ENCODE measurements at regions not wholly inside any gene's neighbourhood (a gene's known extent, or its start where the extent isn't known, plus 50 kb on each side); places are given as distances from the start of the nearest gene placed in this dataset.

GRCh38 chr4:164326056-164326455 is 427.9 kb upstream of the SMIM31 start:
- no peak overlapping the region for H2AFZ ChIP-seq (ENCODE audit: low read length)
- no peak overlapping the region for H3K9ac ChIP-seq (ENCODE audit: low read length)
- H3F3A ChIP-seq (ENCODE audit: insufficient read depth, low read length) = no peaks in the 10 kb centered on the region
- no peaks in the 10 kb centered on the region for H3K4me1 ChIP-seq (ENCODE audit: low read length)
- no peaks in the 10 kb centered on the region for H4K20me1 ChIP-seq (ENCODE audit: insufficient read depth, low read length)
- H3K4me3 ChIP-seq (ENCODE audit: low read length) = no peak overlapping the region
- TF ChIP-seq EZH2 (optimal IDR thresholded peaks at IDR 0.05; ENCODE audit: low read depth, low read length) = no peak
- no peak for TF ChIP-seq CTCF (IDR thresholded peaks at IDR 0.05; ENCODE audit: low read length)
- TF ChIP-seq EZH2phosphoT487 (IDR thresholded peaks at IDR 0.05; ENCODE audit: low read length) = no peak
- no peaks in the 10 kb centered on the region for H3K36me3 ChIP-seq (replicated peaks; ENCODE audit: insufficient read depth, low read length)
- H3K4me2 ChIP-seq (ENCODE audit: low read depth, low read length) = no peak overlapping the region
- H3K27ac ChIP-seq (ENCODE audit: low read length) = no peak overlapping the region
- H3K79me2 ChIP-seq (ENCODE audit: low read length) = no peaks in the 10 kb centered on the region
- no peaks in the 10 kb centered on the region for H3K27me3 ChIP-seq (replicated peaks; ENCODE audit: insufficient read depth, low read length)
- H3K9me2 ChIP-seq (replicated peaks; ENCODE audit: insufficient read depth, low read length) = no peaks in the 10 kb centered on the region
- no peaks in the 10 kb centered on the region for H3K9me3 ChIP-seq (replicated peaks; ENCODE audit: insufficient read depth, low read length)
- DNase-seq = no peak

- no peaks in the 10 kb centered on the region for H3K9me3 ChIP-seq (replicated peaks; ENCODE audit: insufficient read depth, low read length)
- no peak overlapping the region for H3K9ac ChIP-seq (ENCODE audit: low read length)
- H3K36me3 ChIP-seq (replicated peaks; ENCODE audit: insufficient read depth, low read length) = no peaks in the 10 kb centered on the region
- no peaks in the 10 kb centered on the region for H4K20me1 ChIP-seq (ENCODE audit: insufficient read depth, low read length)
- no peak overlapping the region for H2AFZ ChIP-seq (ENCODE audit: low read length)
- no peak overlapping the region for H3K4me3 ChIP-seq (ENCODE audit: low read length)
- H3K27ac ChIP-seq (ENCODE audit: low read length) = no peak overlapping the region
- TF ChIP-seq EZH2phosphoT487 (IDR thresholded peaks at IDR 0.05; ENCODE audit: low read length) (no peak), CTCF (IDR thresholded peaks at IDR 0.05; ENCODE audit: low read length) (no peak)
- no peaks in the 10 kb centered on the region for H3K4me1 ChIP-seq (ENCODE audit: low read length)
- H3K9me2 ChIP-seq (replicated peaks; ENCODE audit: insufficient read depth, low read length) = no peaks in the 10 kb centered on the region
- H3K79me2 ChIP-seq (ENCODE audit: low read length) = no peaks in the 10 kb centered on the region
- H3K4me2 ChIP-seq (ENCODE audit: low read depth, low read length) = no peak overlapping the region
- DNase-seq = no peak
- no peaks in the 10 kb centered on the region for H3F3A ChIP-seq (ENCODE audit: insufficient read depth, low read length)
- no peaks in the 10 kb centered on the region for H3K27me3 ChIP-seq (replicated peaks; ENCODE audit: insufficient read depth, low read length)
Observed at GRCh38 chr4:164337219-164337944, 416.5 kb upstream of the SMIM31 start.

- Histone ChIP-seq H3K4me3 (ENCODE audit: low read length) (no peak overlapping the region), H3K4me1 (ENCODE audit: low read length) (no peaks in the 10 kb centered on the region), H3K4me2 (ENCODE audit: low read depth, low read length) (no peak overlapping the region), H3K27ac (ENCODE audit: low read length) (no peak overlapping the region), H3K9me2 (replicated peaks; ENCODE audit: insufficient read depth, low read length) (no peaks in the 10 kb centered on the region), H4K20me1 (ENCODE audit: insufficient read depth, low read length) (no peaks in the 10 kb centered on the region), H3K27me3 (replicated peaks; ENCODE audit: insufficient read depth, low read length) (no peaks in the 10 kb centered on the region), H2AFZ (ENCODE audit: low read length) (no peak overlapping the region), H3K79me2 (ENCODE audit: low read length) (no peaks in the 10 kb centered on the region), H3K9me3 (replicated peaks; ENCODE audit: insufficient read depth, low read length) (no peaks in the 10 kb centered on the region), H3K9ac (ENCODE audit: low read length) (no peak overlapping the region), H3K36me3 (replicated peaks; ENCODE audit: insufficient read depth, low read length) (no peaks in the 10 kb centered on the region; the same call in 1 of the 2 replicates), H3F3A (ENCODE audit: insufficient read depth, low read length) (no peaks in the 10 kb centered on the region)
- no peak for TF ChIP-seq EZH2 (optimal IDR thresholded peaks at IDR 0.05; ENCODE audit: low read depth, low read length)
- no peak for TF ChIP-seq CTCF (IDR thresholded peaks at IDR 0.05; ENCODE audit: low read length)
- TF ChIP-seq EZH2phosphoT487 (IDR thresholded peaks at IDR 0.05; ENCODE audit: low read length) = no peak
- no peak for DNase-seq
Observed at GRCh38 chr4:164343472-164343976, 410.4 kb upstream of the SMIM31 start.
